H1 (cell line): ENCODE measurements at regions not wholly inside any gene's neighbourhood (a gene's known extent, or its start where the extent isn't known, plus 50 kb on each side); places are given as distances from the start of the nearest gene placed in this dataset.

ENCODE experiments used
- CBX5 ChIP-seq: fragments of 300-800, 300-1000 bp; sonication (generic); IDR thresholded peaks from 2 replicates; pipeline ENCODE4 v1.7.1; 2016; ENCODE audit warnings: antibody characterized with exemption, low read length, low read depth
- CBX8 ChIP-seq: fragments of 300-800, 300-1000 bp; sonication (generic); IDR thresholded peaks from 2 replicates; pipeline ENCODE4 v1.7.1; 2016; ENCODE audit warnings: low read depth, low read length, borderline replicate concordance
- E2F6 ChIP-seq: IDR thresholded peaks from 2 replicates; pipeline ENCODE4 v1.6.1; 2012; ENCODE audit warnings: inconsistent platforms
- FOSL1 ChIP-seq: IDR thresholded peaks from 2 replicates; pipeline ENCODE4 v1.6.1; 2011; ENCODE audit warnings: mild to moderate bottlenecking, low read depth, low read length, moderate library complexity; ENCODE audit not compliant: insufficient read depth
- RAD21 ChIP-seq, 2 experiments: IDR thresholded peaks in 1 of 2; conservative IDR thresholded peaks in 1 of 2; 2 replicates each; pipeline ENCODE4 v1.6.1; 2011; ENCODE audit warnings: low read depth in 2 of 2, low read length in 2 of 2, improper control_type of control experiment in 1 of 2, inconsistent platforms in 1 of 2, mild to moderate bottlenecking in 1 of 2, moderate library complexity in 1 of 2
- SUZ12 ChIP-seq: fragments of 200-600 bp; sonication (generic); IDR thresholded peaks from 2 replicates; pipeline ENCODE4 v1.6.1; 2012; ENCODE audit warnings: mild to moderate bottlenecking, inconsistent platforms, low read length, moderate library complexity, mixed read lengths
- USF2 ChIP-seq: IDR thresholded peaks from 2 replicates; pipeline ENCODE4 v1.6.1; 2011; ENCODE audit warnings: low read length, improper control_type of control experiment

- TF ChIP-seq USF2 (no peak), SUZ12 (no peak), RAD21 (IDR thresholded peaks at IDR 0.05 in 1 of 2, conservative IDR thresholded peaks at IDR 0.05 in 1 of 2; ENCODE audit: low read depth in 2 of 2, low read length in 2 of 2) (no peak), CBX5 (no peak), E2F6 (no peak), FOSL1 (no peak), CBX8 (no peak)
These were observed 166.8 kb upstream of the TMEM260 start (continued) for GRCh38 chr14:56412468-56413434.
